DMS 273 (cell line): ENCODE measurements at regions not wholly inside any gene's neighbourhood (a gene's known extent, or its start where the extent isn't known, plus 50 kb on each side); places are given as distances from the start of the nearest gene placed in this dataset.

ENCODE experiments used
- DNase-seq: peaks from one replicate; lab custom pipeline; 2025; ENCODE audit not compliant: unreplicated experiment; lab: John Stamatoyannopoulos, UW

GRCh38 chr6:16978686-16979085 is 123.2 kb upstream of the STMND1 start:
- no peak for DNase-seq

- DNase-seq, result no peak
Measured at GRCh38 chr6:16976385-16977183, 125.3 kb upstream of the STMND1 start.

- no peak for DNase-seq
Measured at GRCh38 chr6:16974704-16975359, 127.0 kb upstream of the STMND1 start.

GRCh38 chr6:16974387-16974673 is 127.5 kb upstream of the STMND1 start:
- DNase-seq, result no peak

GRCh38 chr6:16973545-16974386 is 128.1 kb upstream of the STMND1 start:
- no peak for DNase-seq

- no peak for DNase-seq
Measured at GRCh38 chr6:16973051-16973450, 128.8 kb upstream of the STMND1 start.

GRCh38 chr6:16972535-16972934 is 129.3 kb upstream of the STMND1 start:
- DNase-seq, result no peak

GRCh38 chr6:16969699-16970655 is 131.9 kb upstream of the STMND1 start:
- DNase-seq, result no peak

GRCh38 chr6:16968101-16968500 is 133.7 kb upstream of the STMND1 start:
- DNase-seq, result no peak

- DNase-seq, result no peak
Measured at GRCh38 chr6:16967470-16967817, 134.4 kb upstream of the STMND1 start.

- no peak for DNase-seq
Measured at GRCh38 chr6:16966791-16967469, 134.9 kb upstream of the STMND1 start.

- no peak for DNase-seq
Measured at GRCh38 chr6:16965689-16966088, 136.2 kb upstream of the STMND1 start.

- DNase-seq, result peak; percentile 82
Measured at GRCh38 chr6:16964553-16965499, 137.0 kb upstream of the STMND1 start.

- no peak for DNase-seq
Measured at GRCh38 chr6:16961577-16961976, 140.3 kb upstream of the STMND1 start.

GRCh38 chr6:16959789-16960188 is 142.1 kb upstream of the STMND1 start:
- DNase-seq, result no peak

- no peak for DNase-seq
Measured at GRCh38 chr6:16956361-16956760, 145.5 kb upstream of the STMND1 start.

GRCh38 chr6:16955899-16956298 is 146.0 kb upstream of the STMND1 start:
- no peak for DNase-seq

GRCh38 chr6:16953905-16954304 is 147.9 kb upstream of the STMND1 start:
- DNase-seq, result no peak

GRCh38 chr6:16953446-16953845 is 148.4 kb upstream of the STMND1 start:
- no peak for DNase-seq
